ENCODE measurements at regions not wholly inside any gene's neighbourhood (a gene's known extent, or its start where the extent isn't known, plus 50 kb on each side); places are given as distances from the start of the nearest gene placed in this dataset.

- H3K36me3 ChIP-seq, result no peaks in the 10 kb centered on the region
- H3K27ac ChIP-seq, result no peak overlapping the region
- no peaks in the 10 kb centered on the region for H3K27me3 ChIP-seq
- DNase-seq (ENCODE audit: low read depth in 1 of 2, low spot score in 1 of 2), result peak in 1 of 2 donors; percentile 19
- TF ChIP-seq, protein P1, sequence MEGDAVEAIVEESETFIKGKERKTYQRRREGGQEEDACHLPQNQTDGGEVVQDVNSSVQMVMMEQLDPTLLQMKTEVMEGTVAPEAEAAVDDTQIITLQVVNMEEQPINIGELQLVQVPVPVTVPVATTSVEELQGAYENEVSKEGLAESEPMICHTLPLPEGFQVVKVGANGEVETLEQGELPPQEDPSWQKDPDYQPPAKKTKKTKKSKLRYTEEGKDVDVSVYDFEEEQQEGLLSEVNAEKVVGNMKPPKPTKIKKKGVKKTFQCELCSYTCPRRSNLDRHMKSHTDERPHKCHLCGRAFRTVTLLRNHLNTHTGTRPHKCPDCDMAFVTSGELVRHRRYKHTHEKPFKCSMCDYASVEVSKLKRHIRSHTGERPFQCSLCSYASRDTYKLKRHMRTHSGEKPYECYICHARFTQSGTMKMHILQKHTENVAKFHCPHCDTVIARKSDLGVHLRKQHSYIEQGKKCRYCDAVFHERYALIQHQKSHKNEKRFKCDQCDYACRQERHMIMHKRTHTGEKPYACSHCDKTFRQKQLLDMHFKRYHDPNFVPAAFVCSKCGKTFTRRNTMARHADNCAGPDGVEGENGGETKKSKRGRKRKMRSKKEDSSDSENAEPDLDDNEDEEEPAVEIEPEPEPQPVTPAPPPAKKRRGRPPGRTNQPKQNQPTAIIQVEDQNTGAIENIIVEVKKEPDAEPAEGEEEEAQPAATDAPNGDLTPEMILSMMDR (IDR thresholded peaks at IDR 0.05; ENCODE audit: low read depth, low read length), result no peak
- no peaks in the 10 kb centered on the region for H3K9me3 ChIP-seq (ENCODE audit: low read depth)
- peaks cover 5% of the 10 kb centered on the region for H3K4me1 ChIP-seq (ENCODE audit: low read depth)
- no peak overlapping the region for H3K4me3 ChIP-seq
Observed at GRCh38 chr2:60366135-60366712, 187.2 kb downstream of the BCL11A start.

DNA sequence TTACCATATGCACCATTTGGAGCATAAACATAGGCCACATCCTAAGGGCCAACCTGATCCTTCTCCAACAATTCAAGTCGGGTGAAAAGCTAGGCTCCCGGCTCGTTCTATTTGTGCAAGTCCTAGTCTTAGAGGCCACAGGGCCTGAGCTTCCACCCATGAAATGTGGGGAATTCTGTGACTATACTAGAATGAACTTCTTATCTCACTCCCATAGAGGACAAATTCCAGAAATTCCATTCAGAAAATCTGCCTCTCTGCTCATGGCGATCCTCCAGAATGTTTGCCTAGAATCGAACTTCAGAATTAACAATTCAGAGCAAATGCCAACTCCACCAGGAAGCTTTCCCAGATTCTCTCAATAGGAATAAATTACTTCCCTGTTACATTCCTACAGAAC, 187.9 kb downstream of the BCL11A start:
- DNase-seq (ENCODE audit: low read depth in 1 of 2, low spot score in 1 of 2), result peak; percentile 17 to 29
- no peak overlapping the region for H3K27ac ChIP-seq
- no peaks in the 10 kb centered on the region for H3K36me3 ChIP-seq
- H3K27me3 ChIP-seq, result no peaks in the 10 kb centered on the region
- H3K4me1 ChIP-seq (ENCODE audit: low read depth), result peaks cover 5% of the 10 kb centered on the region
- H3K4me3 ChIP-seq, result no peak overlapping the region
- TF ChIP-seq, protein P1 (IDR thresholded peaks at IDR 0.05; ENCODE audit: low read depth, low read length), result no peak
- H3K9me3 ChIP-seq (ENCODE audit: low read depth), result no peaks in the 10 kb centered on the region

DNA sequence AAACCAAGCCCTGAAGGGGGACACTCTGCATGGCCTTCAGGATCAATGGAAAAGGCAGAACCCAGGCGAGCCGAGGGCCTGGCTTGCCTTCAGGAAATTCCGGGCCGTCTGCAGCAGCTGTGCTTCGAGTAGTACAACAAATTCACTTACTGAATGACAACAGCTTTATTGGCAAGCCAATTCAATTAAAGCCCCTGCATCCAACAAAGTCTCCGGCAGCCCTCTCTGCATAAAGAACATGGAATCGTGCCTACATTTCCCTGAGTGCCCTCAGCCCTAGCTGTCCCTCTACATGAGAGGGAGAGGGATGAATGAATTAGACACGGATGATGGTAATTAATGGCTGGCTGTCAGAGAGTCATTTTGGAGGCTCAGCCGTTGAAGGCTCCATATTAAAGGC, 189.0 kb downstream of the BCL11A start:
- no peak overlapping the region for H3K4me3 ChIP-seq
- no peak for DNase-seq (ENCODE audit: low read depth in 1 of 2, low spot score in 1 of 2)
- H3K4me1 ChIP-seq (ENCODE audit: low read depth), result peaks cover 5% of the 10 kb centered on the region
- H3K9me3 ChIP-seq (ENCODE audit: low read depth), result no peaks in the 10 kb centered on the region
- TF ChIP-seq, protein P1 (IDR thresholded peaks at IDR 0.05; ENCODE audit: low read depth, low read length), result no peak
- H3K27ac ChIP-seq, result no peak overlapping the region
- H3K36me3 ChIP-seq, result no peaks in the 10 kb centered on the region
- no peaks in the 10 kb centered on the region for H3K27me3 ChIP-seq

GRCh38 chr2:60361498-60361897, 192.0 kb downstream of the BCL11A start:
- TF ChIP-seq, protein P1 (IDR thresholded peaks at IDR 0.05; ENCODE audit: low read depth, low read length), result no peak
- DNase-seq (ENCODE audit: low read depth in 1 of 2, low spot score in 1 of 2), result no peak
- Histone ChIP-seq H3K4me3 (no peak overlapping the region), H3K4me1 (ENCODE audit: low read depth) (peaks cover 5% of the 10 kb centered on the region), H3K36me3 (no peaks in the 10 kb centered on the region), H3K9me3 (ENCODE audit: low read depth) (no peaks in the 10 kb centered on the region), H3K27ac (no peak overlapping the region), H3K27me3 (no peaks in the 10 kb centered on the region)

DNA sequence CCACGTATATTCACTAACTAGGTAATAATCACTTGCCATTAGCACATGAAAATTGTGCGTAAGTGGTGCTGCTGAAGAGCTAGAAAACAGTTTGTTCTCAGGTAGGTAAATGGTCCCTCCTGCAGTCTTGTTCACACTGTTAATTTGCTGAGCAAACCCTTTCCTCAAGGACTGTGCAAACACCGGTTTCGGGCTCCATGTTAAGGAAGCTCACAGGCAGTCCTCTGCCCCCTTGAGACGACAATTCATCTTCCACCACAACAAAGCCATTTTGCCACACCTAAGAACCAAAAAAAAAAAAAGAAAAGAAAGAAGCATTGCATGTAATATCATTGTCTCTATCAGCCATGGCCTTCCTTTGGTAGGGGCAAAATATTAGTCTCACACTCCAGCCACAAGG, 193.9 kb downstream of the BCL11A start:
- Histone ChIP-seq H3K4me3 (no peak overlapping the region), H3K36me3 (no peaks in the 10 kb centered on the region), H3K4me1 (ENCODE audit: low read depth) (no peaks in the 10 kb centered on the region), H3K27ac (no peak overlapping the region), H3K9me3 (ENCODE audit: low read depth) (no peaks in the 10 kb centered on the region), H3K27me3 (no peaks in the 10 kb centered on the region)
- TF ChIP-seq, protein P1 (IDR thresholded peaks at IDR 0.05; ENCODE audit: low read depth, low read length), result no peak
- DNase-seq (ENCODE audit: low read depth in 1 of 2, low spot score in 1 of 2), result no peak
